Esophagus (tissue), 2 donors: ENCODE measurements at regions not wholly inside any gene's neighbourhood (a gene's known extent, or its start where the extent isn't known, plus 50 kb on each side); places are given as distances from the start of the nearest gene placed in this dataset.

Source experiments
- H3K27ac ChIP-seq, 2 donors: one replicate each; pipeline ENCODE4 v1.5.1; 2013; ENCODE audit warnings: low read depth in 2 of 2, mild to moderate bottlenecking in 2 of 2, inconsistent platforms in 1 of 2, low read length in 1 of 2, moderate library complexity in 1 of 2
- H3K27me3 ChIP-seq, 2 donors: one replicate each; pipeline ENCODE4 v1.6.1; 2013; ENCODE audit warnings: low read length in 2 of 2, control low read depth in 1 of 2, mild to moderate bottlenecking in 1 of 2; ENCODE audit not compliant: insufficient read depth in 2 of 2, control insufficient read depth in 1 of 2
- H3K36me3 ChIP-seq, 2 donors: one replicate each; pipeline ENCODE4 v1.6.1; 2013; ENCODE audit warnings: low read length in 1 of 2; ENCODE audit not compliant: control insufficient read depth in 2 of 2, insufficient read depth in 2 of 2
- H3K4me1 ChIP-seq, 2 donors: one replicate each; pipeline ENCODE4 v1.6.1; 2013; ENCODE audit warnings: low read length in 1 of 2; ENCODE audit not compliant: control insufficient read depth in 2 of 2, insufficient read depth in 2 of 2
- H3K4me3 ChIP-seq, 2 donors: one replicate each; pipeline ENCODE4 v1.5.1; 2013; ENCODE audit warnings: low read length in 2 of 2, mild to moderate bottlenecking in 2 of 2, low read depth in 1 of 2, moderate library complexity in 1 of 2
- H3K9me3 ChIP-seq, 2 donors: one replicate each; pipeline ENCODE4 v1.6.1; 2013; ENCODE audit warnings: mild to moderate bottlenecking in 2 of 2, low read depth in 1 of 2, low read length in 1 of 2, moderate library complexity in 1 of 2; ENCODE audit not compliant: control insufficient read depth in 2 of 2, insufficient read depth in 1 of 2
- WGBS, 2 donors: extraction: QIAGEN DNeasy Blood & Tissue Kit; methylation state at CpG; one replicate each; pipeline ENCODE4 v1.1.7; 2013; 5-methylcytosine and 5-hydroxymethylcytosine counted together
- donor health status: healthy with polysubstance abuse.
- donor health status: Bipolar disorder and iron deficiency.

DNA sequence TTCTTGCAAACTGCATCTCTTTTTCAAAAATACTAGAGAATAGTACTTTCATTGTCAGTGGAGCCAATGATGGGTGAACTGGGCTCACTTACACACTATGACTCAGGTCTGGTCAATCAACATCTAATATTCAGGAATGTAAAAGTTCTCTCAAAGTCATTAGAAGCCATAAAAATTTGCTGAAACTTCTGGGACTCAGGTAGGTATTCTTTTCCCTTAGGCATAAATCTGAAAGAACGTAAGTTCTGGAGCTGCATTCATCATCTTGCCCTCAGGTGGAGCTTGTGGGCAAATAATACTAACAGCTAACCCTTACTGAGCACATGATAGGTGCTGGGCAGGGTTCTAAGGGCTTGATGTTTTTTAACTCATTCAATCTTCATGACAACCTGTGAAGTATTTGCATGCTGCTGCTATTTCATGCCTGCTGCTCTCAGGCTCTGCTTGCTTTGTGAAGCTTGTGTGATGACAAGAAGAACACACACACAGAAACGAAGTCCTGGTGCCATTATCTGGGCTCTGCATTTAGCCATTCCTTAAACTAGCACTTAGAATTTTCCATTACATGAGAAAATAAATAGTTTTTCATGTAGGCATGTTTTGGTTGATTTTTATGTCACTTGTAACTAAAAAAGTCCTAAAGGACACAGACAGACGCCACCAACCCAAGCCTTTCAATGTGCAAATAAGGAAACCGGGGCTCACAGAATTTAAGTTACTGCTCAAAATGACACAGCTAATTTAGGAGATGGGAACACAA lies 394.2 kb upstream of the LYPLAL1 start:
- Histone ChIP-seq H3K4me3 (no peak overlapping the region), H3K27me3 (no peaks in the 10 kb centered on the region), H3K36me3 (no peaks in the 10 kb centered on the region), H3K9me3 (no peaks in the 10 kb centered on the region), H3K4me1 (no peaks in the 10 kb centered on the region), H3K27ac (no peak overlapping the region)
- 64% methylated on average over 4 of the region's 4 CpGs for WGBS, 2 donors

GRCh38 chr1:218783131-218783530 lies 390.5 kb upstream of the LYPLAL1 start:
- Histone ChIP-seq H3K27ac (no peak overlapping the region), H3K9me3 (no peaks in the 10 kb centered on the region), H3K4me1 (no peaks in the 10 kb centered on the region), H3K36me3 (no peaks in the 10 kb centered on the region), H3K27me3 (no peaks in the 10 kb centered on the region), H3K4me3 (no peak overlapping the region)
- 78 to 83% methylated on average over 3 of the region's 3 CpGs for WGBS, 2 donors

- no peak overlapping the region for H3K4me3 ChIP-seq
- WGBS, 2 donors: 56 to 59% methylated on average over 3 of the region's 3 CpGs
- H3K36me3 ChIP-seq: no peaks in the 10 kb centered on the region
- no peaks in the 10 kb centered on the region for H3K4me1 ChIP-seq
- H3K27me3 ChIP-seq: no peaks in the 10 kb centered on the region
- no peak overlapping the region for H3K27ac ChIP-seq
- H3K9me3 ChIP-seq: no peaks in the 10 kb centered on the region
Observed at GRCh38 chr1:218783916-218784315, 389.8 kb upstream of the LYPLAL1 start.

- H3K27ac ChIP-seq: no peak overlapping the region
- 33 to 50% methylated on average over 4 of the region's 4 CpGs for WGBS, 2 donors
Observed at GRCh38 chr1:218785928-218786327, 387.8 kb upstream of the LYPLAL1 start.

GRCh38 chr1:218787826-218788225 lies 385.9 kb upstream of the LYPLAL1 start:
- Histone ChIP-seq H3K4me1 (no peaks in the 10 kb centered on the region), H3K9me3 (no peaks in the 10 kb centered on the region), H3K27ac (no peak overlapping the region), H3K4me3 (no peak overlapping the region), H3K27me3 (no peaks in the 10 kb centered on the region), H3K36me3 (no peaks in the 10 kb centered on the region)
- 72 to 77% methylated on average over 6 of the region's 6 CpGs for WGBS, 2 donors

More at GRCh38 chr1:218785928-218786327, 387.8 kb upstream of the LYPLAL1 start:
- Histone ChIP-seq H3K9me3 (no peaks in the 10 kb centered on the region), H3K27me3 (no peaks in the 10 kb centered on the region), H3K4me3 (no peak overlapping the region), H3K4me1 (no peaks in the 10 kb centered on the region), H3K36me3 (no peaks in the 10 kb centered on the region)

DNA sequence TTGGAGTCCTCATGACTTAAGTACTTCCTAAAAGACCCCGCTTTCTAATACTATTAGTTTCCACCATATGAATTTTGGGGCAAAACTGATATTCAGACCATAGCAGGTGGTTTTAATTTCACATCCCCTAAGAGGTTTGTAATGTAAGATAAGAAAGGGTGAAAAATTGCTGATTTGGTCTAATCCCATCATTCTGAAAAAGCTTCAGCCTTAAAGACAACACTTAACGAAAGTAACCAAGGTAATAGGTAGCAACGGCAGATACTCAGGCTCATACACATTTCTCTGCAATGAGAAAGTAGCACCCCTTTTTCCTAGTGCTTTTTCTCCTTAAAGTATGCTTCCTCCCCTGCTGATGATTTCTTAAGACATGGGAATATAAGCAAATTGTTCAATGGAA lies 376.9 kb upstream of the LYPLAL1 start:
- no peaks in the 10 kb centered on the region for H3K27me3 ChIP-seq
- H3K36me3 ChIP-seq: no peaks in the 10 kb centered on the region
- no peaks in the 10 kb centered on the region for H3K9me3 ChIP-seq
- H3K4me3 ChIP-seq: no peak overlapping the region
- no peaks in the 10 kb centered on the region for H3K4me1 ChIP-seq
- no peak overlapping the region for H3K27ac ChIP-seq
- WGBS, 2 donors: 82 to 93% methylated on average over 3 of the region's 3 CpGs

GRCh38 chr1:218802799-218803198 lies 370.9 kb upstream of the LYPLAL1 start:
- no peaks in the 10 kb centered on the region for H3K9me3 ChIP-seq
- no peak overlapping the region for H3K4me3 ChIP-seq
- 86 to 88% methylated on average over 3 of the region's 3 CpGs for WGBS, 2 donors
- no peak overlapping the region for H3K27ac ChIP-seq
- H3K27me3 ChIP-seq: no peaks in the 10 kb centered on the region
- H3K36me3 ChIP-seq: no peaks in the 10 kb centered on the region
- H3K4me1 ChIP-seq: no peaks in the 10 kb centered on the region

- Histone ChIP-seq H3K9me3 (no peaks in the 10 kb centered on the region), H3K4me1 (no peaks in the 10 kb centered on the region), H3K36me3 (no peaks in the 10 kb centered on the region), H3K27ac (no peak overlapping the region), H3K27me3 (no peaks in the 10 kb centered on the region), H3K4me3 (no peak overlapping the region)
- whole genome bisulfite sequencing, 2 donors: 85 to 86% methylated on average over 3 of the region's 3 CpGs
Observed at GRCh38 chr1:218803351-218803997, 370.2 kb upstream of the LYPLAL1 start.

DNA sequence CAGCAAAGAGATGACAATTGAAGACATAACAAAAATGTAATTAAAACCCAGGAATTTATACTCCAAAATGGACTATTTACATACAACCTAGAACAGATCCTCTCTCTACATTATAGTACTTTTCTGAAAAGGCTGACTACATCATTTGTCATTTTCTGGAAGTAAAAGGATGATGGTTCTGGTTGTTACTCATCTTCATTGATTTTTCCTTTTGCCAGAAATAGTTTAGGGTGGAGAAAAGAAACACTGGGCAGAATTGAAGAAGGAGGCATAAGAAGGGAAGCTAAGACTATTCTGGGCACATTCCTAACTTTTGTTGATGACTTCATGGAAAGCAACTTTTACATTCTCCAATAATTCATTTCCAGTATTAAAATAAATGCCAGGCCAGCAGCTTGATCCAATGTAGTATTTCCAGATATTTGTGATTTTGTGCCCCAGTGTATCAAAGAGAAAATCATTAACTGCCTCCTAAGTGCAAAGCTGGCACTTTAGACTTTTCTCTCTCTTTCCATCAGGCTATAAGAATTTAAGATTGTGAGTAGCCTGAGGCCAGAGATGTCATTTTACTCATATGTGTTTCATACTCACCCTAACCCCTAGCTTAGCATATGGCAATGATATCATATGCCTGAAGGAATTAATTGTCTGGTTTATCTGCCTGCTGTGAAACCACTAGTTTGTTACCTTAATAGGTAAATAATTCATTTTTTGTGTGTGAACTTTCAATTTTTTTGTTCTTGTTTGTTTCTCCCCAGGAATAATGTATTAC lies 369.5 kb upstream of the LYPLAL1 start:
- Histone ChIP-seq H3K4me3 (no peak overlapping the region), H3K27me3 (no peaks in the 10 kb centered on the region), H3K9me3 (no peaks in the 10 kb centered on the region), H3K27ac (no peak overlapping the region), H3K36me3 (no peaks in the 10 kb centered on the region), H3K4me1 (no peaks in the 10 kb centered on the region)
